ENCODE measurements at regions not wholly inside any gene's neighbourhood (a gene's known extent, or its start where the extent isn't known, plus 50 kb on each side); places are given as distances from the start of the nearest gene placed in this dataset.

DNA sequence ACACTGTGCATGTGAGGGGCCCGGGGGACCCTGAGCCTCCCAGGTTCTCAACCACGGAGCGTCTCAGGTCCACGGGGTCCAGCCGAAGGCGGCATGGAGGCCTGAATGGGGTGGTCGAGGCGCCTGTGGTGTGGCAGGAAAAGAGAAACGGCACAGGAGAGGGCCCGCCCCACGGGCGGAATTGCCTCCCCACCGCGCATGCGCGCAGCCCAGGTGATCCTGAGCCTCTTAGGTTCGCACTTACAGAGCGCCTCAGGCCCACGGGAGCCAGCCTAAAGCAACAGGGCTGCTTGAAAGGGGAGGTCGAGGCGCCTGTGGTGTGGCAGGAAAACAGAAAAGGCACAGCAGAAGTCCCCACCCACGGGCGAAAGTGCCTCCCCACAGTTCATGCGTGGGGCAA, 311.0 kb downstream of the ALG10 start:
- CTCF ChIA-PET = no interaction called here
- no peaks in the 10 kb centered on the region for H4K20me1 ChIP-seq (replicated peaks; ENCODE audit: control insufficient read depth, extremely low read depth, insufficient read depth, low read length)
- intact Hi-C loops (cut with micrococcal nuclease) = no loop called here
- DNase-seq (ENCODE audit: low read depth, low spot score) = no peak
- H3K79me2 ChIP-seq (ENCODE audit: control insufficient read depth, insufficient read depth, low read length) = no peaks in the 10 kb centered on the region
- BruUV-seq (replicated peaks) = no TSS peak
- H3K9ac ChIP-seq (replicated peaks; ENCODE audit: extremely low read depth, insufficient read depth, low read length) = no peak overlapping the region
- no peak overlapping the region for H2AFZ ChIP-seq (ENCODE audit: low read depth, low read length)
- H3K9me1 ChIP-seq (replicated peaks; ENCODE audit: control insufficient read depth, extremely low read depth, insufficient read depth, low read length) = no peaks in the 10 kb centered on the region
- TF ChIP-seq EZH2 (IDR thresholded peaks at IDR 0.05; ENCODE audit: borderline replicate concordance, low read depth, low read length, severe bottlenecking) (no peak), FOS (IDR thresholded peaks at IDR 0.05; ENCODE audit: borderline replicate concordance, insufficient read depth, low read length) (no peak), MYC (IDR thresholded peaks at IDR 0.05; ENCODE audit: low read depth, low read length) (no peak), POLR2AphosphoS5 (IDR thresholded peaks at IDR 0.05; ENCODE audit: insufficient read depth, low read depth, low read length) (no peak), POLR2A (IDR thresholded peaks at IDR 0.05; ENCODE audit: low read depth, low read length) (no peak), JUN (IDR thresholded peaks at IDR 0.05; ENCODE audit: borderline replicate concordance, insufficient read depth, insufficient read length, low read depth) (no peak), GATA2 (IDR thresholded peaks at IDR 0.05; ENCODE audit: insufficient read depth, insufficient read length, low read depth, low read length) (no peak)
- TF ChIP-seq, protein P1, sequence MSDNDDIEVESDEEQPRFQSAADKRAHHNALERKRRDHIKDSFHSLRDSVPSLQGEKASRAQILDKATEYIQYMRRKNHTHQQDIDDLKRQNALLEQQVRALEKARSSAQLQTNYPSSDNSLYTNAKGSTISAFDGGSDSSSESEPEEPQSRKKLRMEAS (IDR thresholded peaks at IDR 0.05; ENCODE audit: insufficient read depth, insufficient read length) = no peak
- TF ChIP-seq, protein P2, sequence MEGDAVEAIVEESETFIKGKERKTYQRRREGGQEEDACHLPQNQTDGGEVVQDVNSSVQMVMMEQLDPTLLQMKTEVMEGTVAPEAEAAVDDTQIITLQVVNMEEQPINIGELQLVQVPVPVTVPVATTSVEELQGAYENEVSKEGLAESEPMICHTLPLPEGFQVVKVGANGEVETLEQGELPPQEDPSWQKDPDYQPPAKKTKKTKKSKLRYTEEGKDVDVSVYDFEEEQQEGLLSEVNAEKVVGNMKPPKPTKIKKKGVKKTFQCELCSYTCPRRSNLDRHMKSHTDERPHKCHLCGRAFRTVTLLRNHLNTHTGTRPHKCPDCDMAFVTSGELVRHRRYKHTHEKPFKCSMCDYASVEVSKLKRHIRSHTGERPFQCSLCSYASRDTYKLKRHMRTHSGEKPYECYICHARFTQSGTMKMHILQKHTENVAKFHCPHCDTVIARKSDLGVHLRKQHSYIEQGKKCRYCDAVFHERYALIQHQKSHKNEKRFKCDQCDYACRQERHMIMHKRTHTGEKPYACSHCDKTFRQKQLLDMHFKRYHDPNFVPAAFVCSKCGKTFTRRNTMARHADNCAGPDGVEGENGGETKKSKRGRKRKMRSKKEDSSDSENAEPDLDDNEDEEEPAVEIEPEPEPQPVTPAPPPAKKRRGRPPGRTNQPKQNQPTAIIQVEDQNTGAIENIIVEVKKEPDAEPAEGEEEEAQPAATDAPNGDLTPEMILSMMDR (IDR thresholded peaks at IDR 0.05; ENCODE audit: extremely low read depth in 1 of 2, insufficient read depth in 1 of 2, low read depth in 1 of 2, low read length in 2 of 2) = no peak
- no peak for FAIRE-seq
- no peak overlapping the region for H3K4me2 ChIP-seq (ENCODE audit: insufficient read depth, low read length)
- no peaks in the 10 kb centered on the region for H3K4me1 ChIP-seq (ENCODE audit: control insufficient read depth, extremely low read depth, insufficient read depth, low read length)
- POLR2A ChIA-PET = no interaction called here
- dilution Hi-C loops (cut with MboI; ENCODE audit: extremely low pct_ligation_motif_present, low sequenced_read_pairs) = no loop called here
- H3K4me3 ChIP-seq (replicated peaks in 1 of 3; ENCODE audit: insufficient read depth in 1 of 3, low read depth in 1 of 3, low read length in 3 of 3) = no peak overlapping the region
- no peak overlapping the region for H3K27ac ChIP-seq (ENCODE audit: insufficient read depth, low read depth, low read length)
- H3K9me3 ChIP-seq (replicated peaks; ENCODE audit: control insufficient read depth, insufficient read depth, low read length) = peaks cover 3% of the 10 kb centered on the region
- no peaks in the 10 kb centered on the region for H3K27me3 ChIP-seq (ENCODE audit: control insufficient read depth in 2 of 2, insufficient read depth in 2 of 2, low read length in 2 of 2)
- no peaks in the 10 kb centered on the region for H3K36me3 ChIP-seq (ENCODE audit: control insufficient read depth in 2 of 2, extremely low read depth in 1 of 2, insufficient read depth in 2 of 2, low read length in 2 of 2)
